Hepatocyte (in vitro differentiated cells): ENCODE measurements at regions not wholly inside any gene's neighbourhood (a gene's known extent, or its start where the extent isn't known, plus 50 kb on each side); places are given as distances from the start of the nearest gene placed in this dataset.

Experiments used
- DNase-seq: peaks from one replicate; pipeline ENCODE4 v3.0.0-alpha.2; 2016; ENCODE audit warnings: low spot score
- H2AFZ ChIP-seq: fragments of 200-600 bp; sonication (generic); 2 replicates; pipeline ENCODE4 v1.6.0; 2016; ENCODE audit warnings: antibody characterized with exemption, mild to moderate bottlenecking
- H3K27ac ChIP-seq: fragments of 200-600 bp; sonication (generic); 2 replicates; pipeline ENCODE4 v1.5.1; 2016; ENCODE audit warnings: mild to moderate bottlenecking
- H3K27me3 ChIP-seq: fragments of 200-600 bp; sonication (generic); 2 replicates; pipeline ENCODE4 v1.6.1; 2016
- H3K36me3 ChIP-seq: fragments of 200-600 bp; sonication (generic); replicated peaks from 2 replicates; pipeline ENCODE4 v1.5.1; 2016; ENCODE audit warnings: low read depth; ENCODE audit not compliant: insufficient read depth
- H3K4me1 ChIP-seq: fragments of 200-600 bp; sonication (generic); 2 replicates; pipeline ENCODE4 v1.5.1; 2016; ENCODE audit warnings: mild to moderate bottlenecking, moderate library complexity; ENCODE audit not compliant: insufficient read depth
- H3K4me2 ChIP-seq: fragments of 200-600 bp; sonication (generic); 2 replicates; pipeline ENCODE4 v1.6.0; 2016
- H3K4me3 ChIP-seq: fragments of 200-600 bp; sonication (generic); 2 replicates; pipeline ENCODE4 v1.5.1; 2016; ENCODE audit warnings: mild to moderate bottlenecking
- H3K79me2 ChIP-seq: fragments of 200-600 bp; sonication (generic); 2 replicates; pipeline ENCODE4 v1.6.0; 2017; ENCODE audit warnings: mild to moderate bottlenecking
- H3K9me2 ChIP-seq: fragments of 200-600 bp; sonication (generic); replicated peaks from 2 replicates; pipeline ENCODE4 v1.6.0; 2017; ENCODE audit warnings: mild to moderate bottlenecking; ENCODE audit not compliant: insufficient read depth
- H3K9me3 ChIP-seq: fragments of 200-600 bp; sonication (generic); 2 replicates; pipeline ENCODE4 v1.5.1; 2016; ENCODE audit warnings: low read depth, mild to moderate bottlenecking
- H4K20me1 ChIP-seq: fragments of 200-600 bp; sonication (generic); 2 replicates; pipeline ENCODE4 v1.6.0; 2016; ENCODE audit warnings: mild to moderate bottlenecking; ENCODE audit not compliant: insufficient read depth, poor library complexity, severe bottlenecking
- CTCF ChIP-seq: fragments of 200-600 bp; sonication (generic); IDR thresholded peaks from 2 replicates; pipeline ENCODE4 v1.5.1; 2016; ENCODE audit warnings: antibody characterized with exemption, mild to moderate bottlenecking; ENCODE audit not compliant: poor library complexity
- EZH2 ChIP-seq: fragments of 200-600 bp; sonication (generic); IDR thresholded peaks from 2 replicates; pipeline ENCODE4 v1.6.1; 2016; ENCODE audit warnings: antibody characterized with exemption, mild to moderate bottlenecking, borderline replicate concordance
- EZH2phosphoT487 ChIP-seq: fragments of 200-600 bp; sonication (generic); IDR thresholded peaks from one replicate; pipeline ENCODE4 v1.6.1; 2018; ENCODE audit warnings: antibody characterized with exemption, mild to moderate bottlenecking, low read depth, moderate library complexity; ENCODE audit not compliant: unreplicated experiment, severe bottlenecking
- WGBS: methylation state at CpG from one replicate; pipeline ENCODE4 v1.1.6; 2016; ENCODE audit warnings: low lambda C conversion rate; ENCODE audit errors: missing lambda C conversion rate; 5-methylcytosine and 5-hydroxymethylcytosine counted together

GRCh38 chr6:144811140-144811539, 526.0 kb downstream of the UTRN start:
- no peak overlapping the region for H2AFZ ChIP-seq
- DNase-seq, result no peak
- no peak for TF ChIP-seq EZH2
- no peak for TF ChIP-seq CTCF
- TF ChIP-seq EZH2phosphoT487, result no peak
- H4K20me1 ChIP-seq, result no peaks in the 10 kb centered on the region
- H3K79me2 ChIP-seq, result no peaks in the 10 kb centered on the region
- no peaks in the 10 kb centered on the region for H3K9me2 ChIP-seq
- no peak overlapping the region for H3K4me2 ChIP-seq
- no peaks in the 10 kb centered on the region for H3K27me3 ChIP-seq
- no peak overlapping the region for H3K27ac ChIP-seq
- WGBS, result 87% methylated on average over 5 of the region's 5 CpGs
- H3K4me3 ChIP-seq, result no peak overlapping the region
- no peaks in the 10 kb centered on the region for H3K36me3 ChIP-seq
- no peaks in the 10 kb centered on the region for H3K4me1 ChIP-seq
- H3K9me3 ChIP-seq, result no peaks in the 10 kb centered on the region

- TF ChIP-seq EZH2, result no peak
- no peak for DNase-seq
- Histone ChIP-seq H3K36me3 (no peaks in the 10 kb centered on the region), H3K27me3 (no peaks in the 10 kb centered on the region), H3K79me2 (no peaks in the 10 kb centered on the region), H3K4me1 (no peaks in the 10 kb centered on the region), H3K27ac (no peak overlapping the region), H3K9me3 (no peaks in the 10 kb centered on the region), H2AFZ (no peak overlapping the region), H4K20me1 (no peaks in the 10 kb centered on the region), H3K4me3 (no peak overlapping the region), H3K9me2 (no peaks in the 10 kb centered on the region), H3K4me2 (no peak overlapping the region)
- WGBS, result 38% methylated on average over 1 of the region's 1 CpG
These were observed 531.8 kb downstream of the UTRN start for GRCh38 chr6:144816936-144817335.

- H2AFZ ChIP-seq, result no peak overlapping the region
- TF ChIP-seq CTCF, result no peak
- TF ChIP-seq EZH2, result no peak
- TF ChIP-seq EZH2phosphoT487, result no peak
- H3K27me3 ChIP-seq, result no peaks in the 10 kb centered on the region
- H3K27ac ChIP-seq, result no peak overlapping the region
- no peak overlapping the region for H3K4me3 ChIP-seq
- H3K9me3 ChIP-seq, result no peaks in the 10 kb centered on the region
- no peaks in the 10 kb centered on the region for H3K4me1 ChIP-seq
- 91% methylated on average over 1 of the region's 1 CpG for WGBS
- no peaks in the 10 kb centered on the region for H4K20me1 ChIP-seq
- H3K4me2 ChIP-seq, result no peak overlapping the region
- no peak for DNase-seq
- no peaks in the 10 kb centered on the region for H3K79me2 ChIP-seq
- no peaks in the 10 kb centered on the region for H3K36me3 ChIP-seq
- no peaks in the 10 kb centered on the region for H3K9me2 ChIP-seq
These were observed 535.1 kb downstream of the UTRN start for GRCh38 chr6:144820270-144820669.

- no peak overlapping the region for H3K4me2 ChIP-seq
- no peak overlapping the region for H3K4me3 ChIP-seq
- TF ChIP-seq CTCF (no peak), EZH2phosphoT487 (no peak), EZH2 (no peak)
- H3K9me3 ChIP-seq, result no peaks in the 10 kb centered on the region
- H3K36me3 ChIP-seq, result no peaks in the 10 kb centered on the region
- no peaks in the 10 kb centered on the region for H3K9me2 ChIP-seq
- no peaks in the 10 kb centered on the region for H3K79me2 ChIP-seq
- no peak for DNase-seq
- H3K4me1 ChIP-seq, result no peaks in the 10 kb centered on the region
- 57% methylated on average over 4 of the region's 4 CpGs for WGBS
- H3K27me3 ChIP-seq, result no peaks in the 10 kb centered on the region
- no peaks in the 10 kb centered on the region for H4K20me1 ChIP-seq
- H3K27ac ChIP-seq, result no peak overlapping the region
- no peak overlapping the region for H2AFZ ChIP-seq
These were observed 538.0 kb downstream of the UTRN start for GRCh38 chr6:144823131-144823530.
